Head of caudate nucleus (tissue), 42 donors: ENCODE measurements at regions not wholly inside any gene's neighbourhood (a gene's known extent, or its start where the extent isn't known, plus 50 kb on each side); places are given as distances from the start of the nearest gene placed in this dataset.

Source experiments
- DNase-seq, 42 donors: peaks; one replicate each; pipeline versions ENCODE4 v3.0.0 to v3.0.0-alpha.2; 2020 to 2021; ENCODE audit warnings: mixed read lengths in 7 of 42
- intact Hi-C: fragments of 100-400 bp; cut with DNase I; formaldehyde crosslinking; loops from one replicate; pipeline ENCODE4 v1.15.0; 2022

DNA sequence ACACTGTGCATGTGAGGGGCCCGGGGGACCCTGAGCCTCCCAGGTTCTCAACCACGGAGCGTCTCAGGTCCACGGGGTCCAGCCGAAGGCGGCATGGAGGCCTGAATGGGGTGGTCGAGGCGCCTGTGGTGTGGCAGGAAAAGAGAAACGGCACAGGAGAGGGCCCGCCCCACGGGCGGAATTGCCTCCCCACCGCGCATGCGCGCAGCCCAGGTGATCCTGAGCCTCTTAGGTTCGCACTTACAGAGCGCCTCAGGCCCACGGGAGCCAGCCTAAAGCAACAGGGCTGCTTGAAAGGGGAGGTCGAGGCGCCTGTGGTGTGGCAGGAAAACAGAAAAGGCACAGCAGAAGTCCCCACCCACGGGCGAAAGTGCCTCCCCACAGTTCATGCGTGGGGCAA, 311.0 kb downstream of the ALG10 start:
- intact Hi-C loops = no loop called here

DNA sequence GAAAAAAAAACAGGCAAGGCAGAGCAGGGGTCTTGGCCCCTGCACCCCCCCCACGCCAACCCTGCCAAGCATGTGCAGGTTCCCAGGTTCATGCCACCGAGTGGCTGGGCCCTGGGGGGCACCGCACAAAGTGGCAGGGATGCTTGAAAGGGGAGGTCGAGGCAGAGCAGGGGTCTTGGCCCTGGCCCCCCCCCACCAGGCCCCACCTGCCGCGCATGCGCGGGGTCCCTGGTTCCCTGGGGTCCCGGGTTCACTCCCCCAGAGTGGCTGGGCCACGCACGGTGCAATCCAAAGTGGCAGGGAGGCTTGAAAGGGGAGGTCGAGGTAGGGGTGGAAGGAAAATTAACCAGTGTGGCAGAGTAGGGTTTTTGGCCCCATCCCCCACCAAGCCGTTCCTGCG, 312.2 kb downstream of the ALG10 start:
- intact Hi-C loops = no loop called here

More for the DNA sequence above, 311.0 kb downstream of the ALG10 start:
- DNase-seq = no peak

DNA sequence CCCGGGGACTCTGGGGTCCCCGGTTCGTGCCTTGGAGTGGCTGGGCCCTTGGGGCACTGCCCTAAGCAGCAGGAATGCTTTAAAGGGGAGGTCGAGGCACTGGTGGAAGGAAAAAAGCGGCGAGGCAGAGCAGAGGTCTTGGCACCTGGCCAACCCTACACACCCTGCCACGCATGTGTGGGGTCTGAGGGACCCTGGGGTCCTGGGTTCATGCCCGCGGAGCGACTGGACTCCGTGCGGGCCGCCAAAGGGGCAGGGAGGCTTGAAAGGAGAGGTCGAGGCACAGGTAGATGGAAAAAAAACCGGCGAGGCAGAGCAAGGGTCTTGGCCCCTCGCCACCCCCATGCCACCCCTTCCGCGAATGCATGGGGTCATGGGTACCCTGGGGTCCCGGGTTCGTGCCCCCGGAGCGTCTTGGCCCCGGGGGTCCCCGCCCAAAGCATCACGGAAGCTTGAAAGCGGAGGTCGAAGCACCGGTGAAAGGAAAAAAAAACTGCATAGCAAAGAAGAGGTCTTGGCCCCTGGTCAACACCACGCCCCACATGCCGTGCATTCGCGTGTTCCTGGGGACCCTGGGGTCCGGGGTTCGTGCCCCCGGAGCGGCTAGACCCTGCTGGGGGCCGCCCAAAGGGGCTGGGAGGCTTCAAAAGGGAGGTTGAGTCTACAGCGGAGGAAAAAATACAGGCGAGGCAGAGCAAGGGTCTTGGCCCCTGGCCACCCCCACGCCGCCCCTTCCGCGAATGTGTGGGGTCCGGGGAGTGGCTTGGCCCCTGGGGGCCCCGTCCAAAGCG, 312.9 kb downstream of the ALG10 start:
- no peak for DNase-seq
- intact Hi-C loops = no loop called here

More for the DNA sequence above, 312.2 kb downstream of the ALG10 start:
- no peak for DNase-seq

DNA sequence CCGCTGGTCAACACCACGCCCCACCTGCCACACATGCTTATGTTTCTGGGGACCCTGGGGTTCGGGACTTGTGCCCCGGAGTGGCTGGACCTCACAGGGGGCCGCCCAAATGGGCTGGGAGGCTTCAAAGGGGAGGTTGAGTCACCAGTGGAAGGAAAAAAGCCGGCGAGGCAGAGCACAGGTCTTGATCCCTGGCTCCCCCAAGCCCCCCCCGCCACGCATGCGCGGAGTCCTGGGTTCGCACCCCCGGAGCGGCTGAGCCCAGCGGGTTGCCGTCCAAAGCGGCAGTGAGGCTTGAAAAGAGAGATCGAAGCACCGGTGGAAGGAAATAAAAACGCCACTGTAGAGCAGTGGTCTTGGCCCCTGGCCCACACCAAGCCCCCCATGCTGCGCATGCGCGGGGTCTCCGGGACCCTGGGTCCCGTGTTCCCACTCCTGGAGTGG, 313.5 kb downstream of the ALG10 start:
- intact Hi-C loops = no loop called here
- no peak for DNase-seq

DNA sequence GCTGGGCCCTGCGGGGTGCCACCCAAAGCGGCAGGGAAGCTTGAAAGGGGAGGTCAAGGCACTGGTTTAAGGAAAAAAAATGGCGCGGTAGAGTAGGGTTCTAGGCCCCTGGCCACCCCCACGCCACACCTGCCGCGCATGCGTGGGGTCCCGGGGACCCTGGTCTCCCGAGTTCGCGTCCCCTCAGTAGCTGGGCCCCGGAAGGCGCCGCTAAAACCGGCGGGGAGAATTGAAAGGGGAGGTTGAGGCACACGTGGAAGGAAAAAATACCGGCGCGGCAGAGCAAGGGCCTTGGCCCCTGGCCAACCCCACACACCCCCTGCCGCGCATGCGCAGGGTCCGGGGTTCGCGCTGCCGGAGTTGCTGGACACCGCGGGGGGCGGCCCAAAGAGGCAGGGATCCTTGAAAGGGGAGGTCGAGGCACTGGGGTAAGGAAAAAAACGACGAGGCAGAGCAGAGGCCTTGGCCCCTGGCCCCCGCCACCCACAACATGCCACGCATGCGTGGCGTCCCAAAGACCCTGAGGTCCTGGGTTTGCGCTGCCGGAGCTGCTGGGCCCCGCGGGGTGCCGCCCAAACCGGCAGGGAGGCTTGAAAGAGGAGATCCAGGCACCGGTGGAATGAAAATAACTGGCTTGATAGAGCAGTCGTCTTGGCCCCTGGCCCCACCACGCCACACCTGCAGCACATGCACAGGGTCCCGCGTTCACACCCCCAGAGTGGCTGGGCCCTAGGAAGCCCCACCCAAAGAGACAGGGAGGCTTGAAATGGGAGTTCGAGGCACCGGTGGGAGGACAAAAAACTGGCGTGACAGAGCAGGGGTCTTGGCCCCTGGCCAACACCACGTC, 314.5 kb downstream of the ALG10 start:
- DNase-seq = no peak
- intact Hi-C loops = no loop called here

DNA sequence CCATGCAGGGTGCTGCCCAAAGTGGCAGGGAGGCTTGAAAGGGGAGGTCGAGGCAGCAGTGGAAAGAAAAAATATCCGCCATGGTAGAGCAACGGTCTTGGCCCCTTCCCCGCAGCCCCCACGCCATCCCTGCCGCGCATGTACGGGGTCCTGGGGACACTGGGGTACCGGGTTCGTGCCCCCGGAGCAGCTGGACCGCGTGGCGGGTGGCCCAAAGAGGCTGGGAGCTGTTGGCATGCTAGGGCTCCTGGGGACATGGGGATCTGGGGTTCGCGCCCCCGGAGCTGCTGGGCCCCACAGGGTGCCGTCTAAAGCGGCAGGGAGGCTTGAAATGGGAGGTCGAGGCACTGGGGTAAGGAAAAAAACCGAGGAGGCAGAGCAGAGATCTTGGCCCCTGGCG, 316.5 kb downstream of the ALG10 start:
- intact Hi-C loops = no loop called here
- DNase-seq = no peak

DNA sequence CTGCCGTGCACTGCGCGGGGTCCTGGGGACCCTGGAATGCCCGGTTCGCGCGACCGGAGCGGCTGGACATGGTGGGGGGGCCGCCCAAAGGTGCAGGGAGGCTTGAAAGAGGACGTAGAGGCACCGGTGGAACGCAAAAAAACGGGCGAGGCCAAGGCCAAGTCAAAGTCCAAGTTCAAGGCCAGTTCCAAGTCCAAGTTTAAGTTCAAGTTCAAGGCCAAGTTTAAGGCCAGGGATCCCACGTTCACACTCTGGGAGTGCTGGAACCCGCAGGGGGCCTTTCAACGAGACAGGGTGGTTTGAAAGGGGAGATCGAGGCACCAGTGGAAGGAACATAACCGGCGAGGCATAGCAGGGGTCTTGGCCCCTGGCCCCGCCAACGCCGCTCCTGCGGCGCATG, 317.6 kb downstream of the ALG10 start:
- intact Hi-C loops = no loop called here
- no peak for DNase-seq

DNA sequence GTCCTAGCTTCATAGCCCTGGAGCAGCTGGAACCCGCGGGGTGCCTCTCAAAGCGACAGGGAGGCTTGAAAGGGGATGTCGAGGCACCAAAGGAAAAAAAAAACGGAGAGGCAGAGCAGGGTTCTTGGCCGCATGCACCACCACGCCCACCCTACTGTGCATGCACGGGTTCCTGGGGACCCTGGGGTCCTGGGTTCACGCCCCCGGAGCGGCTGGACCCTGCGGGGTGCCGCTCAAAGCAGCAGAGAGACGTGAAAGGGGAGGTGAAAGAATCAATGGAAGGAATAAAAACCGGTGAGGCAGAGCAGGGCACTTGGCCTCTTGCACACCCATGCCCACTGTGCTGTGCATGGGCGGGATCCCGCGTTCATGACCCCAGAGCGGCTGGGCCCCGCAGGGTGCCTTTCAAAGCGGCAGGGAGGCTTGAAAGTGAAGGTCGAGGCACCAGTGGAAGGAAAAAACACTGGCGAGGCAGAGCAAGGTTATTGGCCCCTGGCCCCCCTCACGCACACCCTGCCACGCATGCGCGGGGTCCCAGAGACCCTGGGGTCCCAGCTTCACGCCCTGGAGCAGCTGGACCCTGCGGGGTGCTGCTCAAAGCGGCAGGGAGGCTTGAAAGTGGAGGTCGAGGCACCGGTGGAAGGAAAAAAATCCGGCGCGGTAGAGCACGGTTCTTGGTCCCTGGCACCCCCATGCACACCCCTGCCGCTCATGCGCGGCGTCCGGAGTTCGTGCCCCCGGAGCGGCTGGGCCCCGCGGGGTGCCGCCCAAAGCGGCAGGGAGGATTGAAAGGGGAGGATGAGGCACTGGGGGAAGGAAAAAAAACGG, 318.5 kb downstream of the ALG10 start:
- intact Hi-C loops = no loop called here
- DNase-seq = no peak

DNA sequence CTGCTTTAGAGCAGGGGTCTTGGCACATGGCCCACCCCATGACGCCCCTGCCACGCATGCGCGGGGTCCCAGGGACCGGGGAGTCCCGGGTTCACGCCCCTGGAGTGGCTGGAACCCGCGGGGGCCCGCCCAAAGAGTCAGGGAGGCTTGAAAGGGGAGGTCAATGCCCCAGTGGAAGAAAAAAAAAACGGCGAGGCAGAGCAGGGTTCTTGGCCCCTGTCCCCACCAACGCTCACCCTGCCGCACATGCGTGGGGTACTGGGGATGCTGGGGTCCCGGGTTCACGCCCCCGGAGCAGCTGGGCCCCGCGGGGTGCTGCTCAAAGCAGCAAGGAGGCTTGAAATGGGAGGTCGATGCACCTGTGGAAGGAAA, 319.1 kb downstream of the ALG10 start:
- intact Hi-C loops = no loop called here
- no peak for DNase-seq

DNA sequence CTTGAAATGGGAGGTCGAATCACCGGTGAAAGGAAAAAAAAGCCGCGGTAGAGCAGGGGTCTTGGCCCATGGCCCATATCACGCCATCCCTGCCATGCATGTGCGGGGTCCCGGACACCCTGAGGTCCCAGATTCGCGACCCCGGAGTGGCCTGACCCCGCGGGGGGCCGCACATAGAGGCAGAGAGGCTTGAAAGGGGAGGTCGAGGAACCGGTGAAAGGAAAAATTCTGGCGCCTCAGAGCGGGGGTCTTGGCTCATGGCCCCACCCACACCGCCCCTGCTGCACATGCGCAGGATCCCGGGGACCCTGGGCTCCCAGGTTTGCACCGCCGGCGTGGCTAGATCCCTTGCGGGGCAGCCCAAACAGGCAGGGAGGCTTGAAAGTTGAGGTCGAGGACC, 319.8 kb downstream of the ALG10 start:
- intact Hi-C loops = no loop called here
- no peak for DNase-seq

DNA sequence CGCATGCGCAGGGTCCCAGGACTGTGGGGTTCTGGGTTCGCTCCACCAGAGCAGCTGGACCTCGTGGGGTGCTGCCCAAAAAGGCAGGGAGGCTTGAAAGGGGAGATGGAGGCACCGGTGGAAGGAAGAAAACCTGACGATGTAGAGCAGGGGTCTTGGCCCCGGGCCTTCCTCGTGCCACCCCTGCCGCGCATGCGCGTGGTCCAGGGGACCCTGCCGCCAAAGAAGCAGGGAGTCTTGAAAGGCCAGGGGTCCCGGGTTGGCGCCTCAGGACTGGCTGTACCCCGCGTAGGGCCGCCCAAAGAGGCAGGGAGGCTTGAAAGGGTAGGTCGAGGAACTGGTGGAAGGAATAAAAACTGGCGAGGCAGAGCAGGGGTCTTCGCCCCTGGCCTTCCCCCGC, 321.0 kb downstream of the ALG10 start:
- intact Hi-C loops = no loop called here
- no peak for DNase-seq

DNA sequence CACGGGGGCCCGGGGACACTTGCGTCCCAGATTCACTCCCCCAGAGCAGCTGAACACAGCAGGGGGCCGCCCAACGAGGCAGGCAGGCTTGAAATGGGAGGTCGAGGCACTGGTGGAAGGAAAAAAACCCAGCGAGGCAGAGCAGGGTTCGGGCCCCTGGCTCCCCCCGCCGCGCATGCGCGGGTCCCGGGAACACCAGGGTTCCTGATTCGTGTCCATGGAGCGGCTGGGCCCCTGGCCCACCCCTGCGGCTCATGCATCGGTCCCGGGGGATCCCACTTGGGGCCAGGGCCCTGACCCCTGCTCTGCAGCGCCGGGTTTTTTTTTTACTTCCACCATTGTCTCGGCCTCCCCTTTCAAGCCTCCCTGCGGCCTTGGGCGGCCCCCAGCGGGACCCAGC, 321.5 kb downstream of the ALG10 start:
- DNase-seq = no peak
- intact Hi-C loops = no loop called here

DNA sequence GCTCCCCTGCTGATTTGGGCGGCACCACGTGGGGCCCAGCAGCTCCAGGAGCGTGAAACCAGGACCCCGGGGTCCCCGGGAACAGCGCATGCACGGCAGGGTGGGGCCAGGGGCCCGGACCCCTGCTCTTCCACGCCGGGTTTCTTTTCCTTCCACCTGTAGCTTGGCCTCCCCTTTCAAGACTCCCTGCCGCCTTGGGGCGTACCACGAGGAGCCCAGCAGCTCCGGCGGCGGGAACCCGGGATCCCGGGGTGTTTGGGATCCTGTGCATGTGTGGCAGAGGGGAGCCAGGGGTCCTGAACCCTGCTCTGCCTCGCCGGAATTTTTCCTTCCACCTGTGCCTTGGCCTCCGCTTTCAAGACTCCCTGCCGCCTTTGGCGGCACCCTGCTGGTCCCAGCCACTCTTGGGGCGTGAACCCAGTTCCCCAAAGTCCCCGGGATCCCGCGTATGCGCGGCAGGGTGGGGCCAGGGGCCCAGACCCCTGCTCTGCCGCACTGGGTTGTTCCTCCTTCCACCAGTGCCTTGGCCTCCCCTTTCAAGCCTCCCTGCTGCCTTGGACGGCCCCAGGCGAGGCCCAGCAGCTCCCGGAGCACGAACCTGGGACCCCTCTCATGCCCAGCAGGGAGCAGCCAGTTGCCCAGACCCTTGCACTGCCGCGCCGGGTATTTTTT, 322.7 kb downstream of the ALG10 start:
- intact Hi-C loops = no loop called here
- no peak for DNase-seq

DNA sequence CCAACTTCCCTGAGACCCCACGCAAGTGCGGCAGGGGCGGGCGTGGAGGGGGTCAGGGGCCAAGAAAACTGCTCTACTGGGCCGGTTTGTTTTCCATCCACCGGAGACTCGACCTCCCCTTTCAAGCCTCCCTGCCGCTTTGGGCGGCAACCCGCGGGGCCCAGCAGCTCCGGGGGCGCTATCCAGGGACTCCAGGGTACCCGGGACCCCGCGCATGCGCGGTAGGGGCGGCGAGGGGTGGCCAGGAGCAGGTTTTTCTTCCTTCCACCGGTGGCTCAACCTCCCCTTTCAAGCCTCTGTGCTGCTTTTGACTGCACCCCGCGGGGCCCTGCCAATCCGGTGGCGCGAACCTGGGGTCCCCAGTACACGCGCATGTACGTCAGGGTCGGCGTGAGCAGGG, 323.5 kb downstream of the ALG10 start:
- DNase-seq = no peak
- intact Hi-C loops = no loop called here

DNA sequence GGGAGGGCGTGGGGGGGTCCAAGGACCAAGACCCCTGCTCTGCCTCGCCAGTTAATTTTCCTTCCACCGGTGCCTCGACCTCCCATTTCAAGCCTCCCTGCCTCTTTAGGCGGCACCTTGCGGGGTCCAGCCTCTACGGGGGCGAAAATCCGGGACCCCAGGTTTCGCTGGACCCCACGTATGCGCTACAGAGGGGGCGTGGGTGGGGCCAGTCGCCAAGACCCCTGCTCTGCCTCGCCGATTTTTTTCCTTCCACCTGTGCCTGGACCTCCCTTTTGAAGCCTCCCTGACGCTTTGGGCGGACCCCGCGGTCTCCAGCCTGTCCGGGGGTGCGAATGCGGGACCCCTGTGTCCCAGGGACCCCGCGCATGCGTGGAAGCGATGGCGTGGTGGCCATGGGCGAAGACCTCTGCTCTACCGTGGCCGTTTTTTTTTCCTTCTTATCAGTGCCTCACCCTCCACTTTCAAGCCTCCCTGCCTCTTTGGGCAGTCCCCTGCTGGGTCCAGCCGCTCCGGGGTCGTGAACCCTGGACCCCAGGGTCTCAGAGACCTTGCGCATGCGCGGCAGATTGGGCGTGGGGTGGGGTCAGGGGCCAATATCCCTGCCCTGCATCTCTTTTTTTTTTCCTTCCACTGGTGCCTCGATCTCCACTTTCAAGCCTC, 324.2 kb downstream of the ALG10 start:
- DNase-seq = no peak
- intact Hi-C loops = no loop called here

DNA sequence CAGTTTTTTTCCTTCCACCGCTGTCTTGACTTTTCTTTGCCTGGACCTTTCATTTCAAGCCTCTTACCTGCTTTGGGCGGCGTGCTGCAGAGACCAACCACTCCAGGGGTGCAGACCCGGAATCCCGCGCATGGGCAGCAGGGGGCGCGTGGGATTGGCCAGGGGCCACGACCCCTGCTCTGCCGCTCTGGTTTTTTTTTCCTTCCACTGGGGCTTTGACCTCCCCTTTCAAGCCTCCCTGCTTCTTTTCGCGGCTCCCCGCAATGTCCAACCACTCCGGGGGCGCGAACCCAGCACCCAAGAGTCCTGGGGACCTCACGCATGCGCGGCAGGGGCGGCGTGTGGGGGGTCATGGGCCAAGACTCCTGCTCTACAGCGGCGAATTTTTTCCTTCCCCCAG, 325.1 kb downstream of the ALG10 start:
- intact Hi-C loops = no loop called here
- no peak for DNase-seq

DNA sequence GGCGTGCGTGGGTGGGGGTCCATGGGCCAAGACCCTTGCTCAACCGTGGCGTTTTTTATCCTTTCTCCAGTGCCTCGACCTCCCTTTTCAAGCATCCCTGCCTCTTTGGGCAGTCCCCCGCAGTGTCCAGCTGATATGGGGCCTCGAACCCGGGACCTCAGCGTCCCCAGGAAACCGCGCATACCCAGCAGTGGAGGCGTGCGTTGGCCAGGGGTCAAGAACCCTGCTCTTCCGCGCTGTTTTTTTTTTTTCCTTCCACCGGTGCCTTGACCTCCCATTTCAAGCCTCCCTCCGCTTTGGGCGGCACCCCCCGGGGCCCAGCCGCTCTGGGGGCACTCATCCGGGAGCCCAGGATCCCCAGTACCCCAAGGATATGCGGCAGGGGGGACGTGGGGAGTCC, 325.8 kb downstream of the ALG10 start:
- intact Hi-C loops = no loop called here
- no peak for DNase-seq

DNA sequence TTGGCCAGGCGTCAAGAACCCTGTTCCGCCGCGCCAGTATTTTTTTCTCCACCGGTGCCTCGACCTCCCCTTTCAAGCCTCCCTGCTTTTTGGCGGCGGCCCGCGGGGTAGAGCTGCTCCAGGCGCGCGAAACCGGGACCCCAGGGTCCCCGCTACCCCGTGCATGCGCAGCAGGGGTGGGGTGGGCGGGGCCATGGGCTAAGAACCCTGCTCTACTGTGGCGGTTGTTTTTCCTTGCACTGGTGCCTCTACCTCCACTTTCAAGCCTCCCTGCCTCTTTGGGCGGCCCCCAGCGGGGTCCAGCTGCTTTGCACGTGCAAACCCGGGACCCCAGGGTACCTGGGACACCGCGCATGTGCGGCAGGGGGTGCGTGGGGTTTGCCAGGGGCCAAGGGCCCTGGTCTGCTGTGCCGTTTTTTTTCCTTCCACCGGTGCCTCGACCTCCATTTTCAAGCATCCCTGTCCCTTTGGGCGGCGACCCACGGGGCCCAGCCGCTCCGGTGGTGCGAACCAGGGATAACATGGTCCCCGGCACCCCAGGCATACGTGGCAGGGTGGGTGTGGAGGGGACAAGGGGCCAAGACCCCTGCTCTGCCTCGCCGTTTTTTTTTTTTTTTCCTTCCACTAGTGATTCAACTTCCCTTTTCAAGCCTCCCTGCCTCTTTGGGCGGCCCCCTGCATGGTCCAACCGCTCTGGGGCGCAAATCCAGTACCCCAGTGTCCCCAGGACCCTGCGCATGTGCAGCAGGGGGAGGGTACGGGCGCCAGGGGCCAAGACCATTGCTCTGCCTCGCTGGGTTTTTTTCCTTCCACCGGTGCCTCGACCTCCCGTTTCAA, 326.8 kb downstream of the ALG10 start:
- intact Hi-C loops = no loop called here
- no peak for DNase-seq
